ENCODE measurements at regions not wholly inside any gene's neighbourhood (a gene's known extent, or its start where the extent isn't known, plus 50 kb on each side); places are given as distances from the start of the nearest gene placed in this dataset.

- TF ChIP-seq CTCF (conservative IDR thresholded peaks at IDR 0.05; ENCODE audit: low read depth in 2 of 2): no peak
- no peak for TF ChIP-seq EZH2 (IDR thresholded peaks at IDR 0.05; ENCODE audit: low read depth, unreplicated experiment)
- TF ChIP-seq EZH2phosphoT487 (IDR thresholded peaks at IDR 0.05; ENCODE audit: unreplicated experiment): no peak
- no peak for TF ChIP-seq POLR2AphosphoS5 (IDR thresholded peaks at IDR 0.05; ENCODE audit: low read depth)
- TF ChIP-seq REST (IDR thresholded peaks at IDR 0.05; ENCODE audit: unreplicated experiment): no peak
- TF ChIP-seq CREB1 (CRISPR knock-in tag; IDR thresholded peaks at IDR 0.05; ENCODE audit: low read depth): no peak
- no peak for TF ChIP-seq ZNF114 (CRISPR knock-in tag; IDR thresholded peaks at IDR 0.05)
- TF ChIP-seq ZNF331 (CRISPR knock-in tag; IDR thresholded peaks at IDR 0.05; ENCODE audit: low read depth): no peak
- TF ChIP-seq ETS1 (IDR thresholded peaks at IDR 0.05): no peak
- TF ChIP-seq NANOG (IDR thresholded peaks at IDR 0.05; ENCODE audit: borderline replicate concordance): no peak
Observed at GRCh38 chr12:118912697-118913270, 68.6 kb upstream of the SRRM4 start.

All from GM23338 (cell line).